HG02943 (cell line): ENCODE measurements at regions not wholly inside any gene's neighbourhood (a gene's known extent, or its start where the extent isn't known, plus 50 kb on each side); places are given as distances from the start of the nearest gene placed in this dataset.
A peak's percentile ranks its signal among the peaks of the same experiment; 100 is the strongest.

Experiments
- ATAC-seq: cut with Tn5 transposase; IDR thresholded peaks from one replicate; pipeline ENCODE4 v1.9.1; 2021; ENCODE audit warnings: mild to moderate bottlenecking, low read depth, moderate library complexity; ENCODE audit not compliant: unreplicated experiment

DNA sequence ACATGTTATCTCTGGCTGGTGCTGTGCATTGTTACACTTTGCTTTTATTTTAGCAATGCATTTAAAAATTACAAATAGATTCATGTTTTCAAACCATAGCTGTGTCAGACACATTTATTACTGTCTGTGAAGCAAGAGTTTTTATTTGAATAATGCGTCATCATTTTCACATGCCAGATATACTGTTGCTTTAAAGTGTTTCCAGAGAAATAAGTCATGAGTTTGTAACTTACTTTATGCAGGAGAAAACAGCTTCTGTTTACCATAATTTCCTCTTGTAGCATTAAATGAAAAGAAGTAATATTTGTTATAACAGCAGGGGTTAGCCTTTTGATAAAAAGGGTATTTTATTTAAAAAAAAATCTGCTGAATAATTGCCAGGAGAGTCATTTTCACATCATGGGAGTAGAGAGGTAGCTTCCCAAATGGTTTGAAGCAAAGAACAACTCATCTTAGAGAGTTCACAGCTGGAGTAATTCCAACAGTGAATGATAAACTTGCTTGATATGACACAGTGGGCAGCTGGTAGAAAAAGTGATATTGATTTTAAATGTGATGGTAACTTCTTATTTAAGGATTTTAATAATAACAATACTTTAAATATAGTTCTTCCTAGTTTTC is 1274.5 kb upstream of the CRIM1 start:
- ATAC-seq: no peak

DNA sequence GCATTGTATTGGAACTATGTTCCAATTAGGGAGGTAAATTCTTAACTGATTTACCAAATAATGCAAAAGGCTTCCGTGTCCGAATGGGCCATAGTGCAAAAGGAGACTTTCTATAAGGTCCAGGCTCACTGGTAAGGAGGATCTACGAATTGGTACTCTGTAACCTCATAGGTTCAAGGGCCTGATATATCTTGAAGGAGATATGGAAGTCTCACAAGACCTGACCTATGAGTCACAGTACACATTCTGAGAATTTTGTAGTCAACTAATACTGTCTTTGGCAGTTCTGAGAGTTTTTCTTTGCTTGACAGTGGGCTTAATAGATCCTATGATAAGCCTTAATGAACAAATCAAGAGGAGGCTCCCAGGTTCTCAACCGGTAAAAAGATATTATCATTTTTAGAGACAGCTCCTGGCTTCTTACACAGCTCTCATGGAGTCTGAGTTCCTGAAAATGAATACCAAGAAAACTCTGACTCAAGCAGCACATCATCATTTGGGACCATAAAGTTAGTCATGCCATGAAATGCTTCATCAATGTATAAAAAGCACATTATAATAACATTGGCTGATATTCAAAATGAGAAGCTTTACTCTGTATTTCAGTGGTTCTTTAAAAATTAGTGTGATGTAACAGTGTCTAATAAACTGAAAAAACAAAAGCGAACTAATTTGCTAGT is 1275.2 kb upstream of the CRIM1 start:
- ATAC-seq: no peak

DNA sequence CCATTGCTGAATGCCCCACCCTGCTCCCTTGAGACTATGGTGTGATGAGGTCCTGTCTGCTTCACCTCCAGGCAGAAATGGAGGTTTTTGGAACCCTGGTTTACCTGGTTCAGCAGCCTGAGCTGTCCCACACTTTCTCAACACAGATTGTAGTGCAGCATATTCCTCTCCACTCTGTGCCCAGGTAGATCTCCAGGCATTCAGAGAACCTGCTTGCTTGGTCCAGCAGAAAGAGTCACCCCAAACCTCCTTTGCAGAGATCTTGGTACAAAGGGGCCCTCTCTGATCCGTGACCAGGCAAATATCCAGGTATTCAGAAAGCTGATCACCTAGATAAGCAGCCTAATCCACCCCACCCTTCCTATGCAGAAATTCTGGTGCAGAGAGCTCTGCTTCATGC is 1288.2 kb upstream of the CRIM1 start:
- ATAC-seq: no peak

DNA sequence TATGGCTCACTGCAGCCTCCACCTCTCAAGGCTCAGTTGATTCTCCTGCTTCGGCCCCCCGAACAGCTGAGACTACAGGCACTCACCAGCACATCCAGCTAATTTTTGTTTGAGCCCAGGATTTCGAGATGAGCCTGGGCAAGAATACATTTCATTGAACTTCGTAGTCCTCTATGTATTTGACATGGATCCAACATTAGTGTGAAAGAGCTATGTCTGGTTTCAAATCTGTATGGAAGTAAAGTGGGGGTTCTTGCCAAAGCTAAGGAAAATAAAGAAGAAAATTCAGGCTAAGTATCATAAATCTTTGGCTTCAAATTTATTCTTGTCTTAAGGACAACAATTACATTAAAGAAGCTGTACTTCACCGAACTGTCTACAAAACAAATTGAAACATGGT is 1291.7 kb upstream of the CRIM1 start:
- ATAC-seq: no peak

DNA sequence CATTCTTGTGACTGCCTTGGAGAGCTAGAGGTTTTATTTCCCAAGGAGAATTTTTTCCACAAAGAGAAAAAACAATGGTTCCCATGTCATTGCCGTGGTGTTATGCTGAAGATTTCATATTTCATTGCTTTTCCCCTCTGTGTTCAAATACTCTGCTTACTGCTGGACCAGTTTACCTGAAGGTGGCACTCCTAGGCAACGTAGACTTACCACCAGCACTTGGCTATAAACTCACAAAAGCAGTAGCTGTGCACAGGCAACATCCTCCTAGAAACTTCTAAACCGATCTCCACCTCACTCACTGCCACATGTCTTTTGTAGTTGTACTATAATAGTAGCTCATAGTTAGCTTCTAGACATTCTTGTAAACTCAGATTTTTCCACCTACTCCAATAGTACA is 1319.7 kb upstream of the CRIM1 start:
- no peak for ATAC-seq

DNA sequence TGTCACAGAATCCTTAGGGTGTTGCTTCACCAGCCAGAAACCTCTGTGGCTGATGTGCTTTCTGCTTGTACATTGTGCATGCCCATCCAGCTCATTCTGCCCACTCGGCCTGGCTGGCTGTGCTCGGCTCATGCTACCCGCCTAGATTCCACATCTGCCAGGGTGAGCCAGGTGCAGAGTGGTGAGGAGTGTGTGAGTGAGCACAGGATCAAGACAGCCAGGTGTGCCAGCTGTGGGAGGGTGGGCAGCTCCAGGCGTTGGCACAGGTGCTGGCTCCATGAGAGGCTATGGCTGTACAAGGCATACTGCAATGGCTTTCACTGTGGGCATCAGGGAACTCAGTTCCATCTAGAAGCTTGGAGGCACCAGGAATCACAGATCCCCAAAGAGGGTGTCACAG is 1321.8 kb upstream of the CRIM1 start:
- ATAC-seq: no peak

DNA sequence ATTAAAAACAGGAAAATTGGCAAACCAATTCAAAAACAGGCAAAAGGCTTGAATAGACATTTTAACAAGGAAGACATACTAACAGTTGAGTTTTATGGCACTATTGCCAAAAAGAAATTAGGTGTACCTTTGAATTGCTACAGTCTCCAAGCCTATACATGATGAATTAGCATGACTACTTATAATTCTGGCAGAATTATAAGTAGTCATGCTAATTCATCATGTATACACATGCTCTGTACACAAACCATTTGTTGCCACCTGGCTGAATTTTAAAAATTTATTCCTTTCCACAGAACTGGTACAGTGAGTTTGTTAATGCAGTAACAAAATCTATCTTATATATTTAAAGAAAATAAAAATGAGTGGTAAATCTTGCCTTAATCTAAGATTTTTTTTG is 1332.0 kb upstream of the CRIM1 start:
- no peak for ATAC-seq

DNA sequence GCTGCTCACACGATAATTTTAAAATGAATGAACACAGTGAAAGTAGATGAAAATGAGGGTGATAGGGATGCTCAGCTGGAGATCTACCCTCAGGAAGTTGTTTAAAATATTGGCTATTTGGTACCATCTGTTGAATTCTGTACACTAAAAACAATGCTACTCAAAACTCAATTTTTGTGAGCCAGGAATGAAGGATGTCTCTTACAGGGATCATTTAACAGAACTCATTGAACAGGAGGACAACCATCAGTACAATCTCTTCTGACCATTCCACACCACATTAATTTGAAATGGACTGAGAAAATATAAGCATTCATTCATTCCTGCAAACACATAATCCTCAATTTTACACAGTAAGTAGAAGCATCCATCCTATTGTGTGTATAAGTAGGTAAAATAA is 1355.1 kb upstream of the CRIM1 start:
- no peak for ATAC-seq

DNA sequence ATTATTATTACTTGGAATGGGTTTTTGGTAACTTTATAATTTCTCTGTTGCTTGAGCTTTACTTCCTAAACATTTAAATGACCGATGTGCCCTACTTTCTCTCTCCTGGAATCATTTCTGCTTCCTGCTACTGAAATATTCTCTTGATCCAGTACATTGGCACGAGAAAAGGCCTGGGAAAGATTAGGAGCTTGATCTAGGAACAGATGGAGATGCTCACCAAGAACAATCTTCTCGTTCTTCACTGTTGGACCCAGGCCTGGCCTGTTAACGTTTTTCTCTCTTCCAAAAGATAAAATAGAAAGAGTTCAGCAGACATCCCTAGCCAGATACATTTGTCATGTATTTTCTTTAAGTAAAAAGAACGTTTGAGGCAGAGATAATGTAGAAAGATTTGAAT is 1356.8 kb upstream of the CRIM1 start:
- no peak for ATAC-seq

DNA sequence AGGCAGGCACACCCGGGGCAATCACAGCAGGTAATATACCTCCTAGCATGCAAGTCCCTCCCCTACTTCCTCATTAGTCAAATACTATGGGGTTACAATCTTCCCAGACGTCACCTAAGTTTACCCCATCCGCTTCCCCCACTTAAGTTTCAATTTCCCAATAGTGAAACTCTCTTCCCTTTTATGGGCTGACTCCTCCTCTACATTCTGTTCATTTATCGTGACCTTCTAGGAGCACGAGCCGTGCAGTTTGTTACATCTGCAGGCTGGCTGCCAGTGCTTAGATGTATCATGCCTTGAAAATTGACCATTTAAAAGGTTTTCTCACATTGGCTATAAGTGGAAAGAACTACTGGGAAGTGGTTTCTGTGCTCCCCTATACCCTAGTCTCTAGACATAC is 1357.8 kb upstream of the CRIM1 start:
- ATAC-seq: no peak

DNA sequence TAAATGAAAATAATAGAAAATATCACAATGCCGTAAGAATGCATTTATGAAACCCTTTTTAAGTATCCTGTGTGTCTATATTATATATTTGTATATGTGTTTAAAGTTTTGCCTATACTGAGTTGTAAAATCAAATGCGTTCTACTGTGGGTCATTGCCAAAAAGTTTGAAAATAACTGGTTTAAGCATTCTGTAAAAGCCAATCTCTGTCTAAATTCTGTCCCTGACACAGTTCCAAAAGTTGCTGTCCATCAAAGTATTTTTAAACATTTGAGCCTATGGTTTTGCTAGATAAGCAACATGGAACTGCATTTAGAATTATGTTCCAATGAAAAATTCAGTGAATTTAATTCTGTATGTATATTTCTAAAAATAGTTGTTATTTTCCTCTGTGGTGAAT is 1360.4 kb upstream of the CRIM1 start:
- no peak for ATAC-seq

DNA sequence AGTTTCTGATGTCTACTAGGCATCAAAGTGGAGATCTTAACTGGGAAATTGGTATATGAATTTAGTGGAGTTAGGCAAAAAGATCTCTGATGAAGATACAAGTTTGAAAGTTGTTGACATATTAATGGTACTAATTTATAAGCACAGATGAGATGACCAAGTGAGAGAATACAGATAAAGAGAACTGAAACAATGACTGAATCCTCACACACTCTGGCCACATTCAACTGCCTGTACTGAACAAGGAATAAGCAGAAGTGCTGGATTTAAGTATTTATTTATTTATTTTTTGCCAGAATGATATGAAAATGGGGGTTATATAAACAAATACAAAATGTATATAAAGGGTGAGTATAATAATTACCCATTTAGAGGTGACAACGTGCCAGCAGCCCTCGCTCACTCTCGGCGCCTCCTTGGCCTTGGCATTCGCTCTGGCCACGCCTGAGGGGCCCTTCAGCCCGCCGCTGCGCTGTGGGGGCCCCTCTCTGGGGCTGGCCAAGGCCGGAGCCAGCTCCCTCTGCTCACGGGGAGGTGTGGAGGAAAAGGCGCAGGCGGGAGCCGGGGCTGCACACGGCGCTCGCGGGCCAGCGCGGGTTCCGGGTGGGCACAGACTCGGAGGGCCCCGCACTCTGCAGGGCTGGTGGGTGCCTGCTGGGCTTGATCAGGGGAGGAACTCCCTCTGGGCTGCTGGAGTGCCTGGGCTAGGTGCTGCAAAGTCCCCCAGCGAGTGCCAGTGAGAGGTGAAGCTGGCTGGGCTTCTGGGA is 1363.9 kb upstream of the CRIM1 start:
- ATAC-seq: no peak

DNA sequence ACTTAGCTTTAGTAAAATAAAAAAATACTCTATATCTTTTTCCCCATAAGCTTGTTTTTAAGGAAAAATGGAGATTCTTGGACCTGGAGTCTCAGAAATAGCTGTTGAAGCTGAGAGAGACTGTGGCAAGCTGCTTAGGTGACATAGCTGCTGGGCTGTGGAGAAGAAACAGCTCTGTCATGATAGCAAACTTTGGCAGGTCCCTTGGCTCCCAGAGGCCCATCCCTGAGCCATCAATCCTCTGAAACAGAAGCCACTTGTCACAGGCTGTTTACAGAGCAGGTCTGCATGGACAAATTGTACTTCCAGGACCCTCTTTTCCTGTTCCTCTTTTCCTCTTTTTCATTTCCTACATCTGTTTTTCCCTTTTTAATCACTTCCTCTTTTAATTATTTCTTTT is 1370.1 kb upstream of the CRIM1 start:
- ATAC-seq: no peak

DNA sequence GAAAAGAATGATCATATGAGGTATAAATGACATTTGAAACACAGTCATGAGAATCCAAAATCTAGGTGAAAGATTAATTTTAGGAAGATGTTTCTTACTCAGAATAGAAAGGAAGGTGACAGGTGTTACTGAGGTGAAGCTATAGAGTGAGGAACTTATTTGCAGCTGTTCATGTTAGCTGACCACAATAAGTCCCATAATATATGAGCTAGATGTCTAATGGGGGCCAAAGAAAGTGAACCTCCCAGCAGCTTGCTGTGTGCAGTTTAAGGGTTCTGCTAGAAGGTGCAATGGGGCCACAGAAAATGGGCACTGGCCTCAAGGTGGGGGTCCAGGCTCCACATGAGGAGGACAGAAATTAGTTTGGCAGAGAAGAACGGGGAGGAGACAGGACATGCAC is 1374.9 kb upstream of the CRIM1 start:
- ATAC-seq: no peak

DNA sequence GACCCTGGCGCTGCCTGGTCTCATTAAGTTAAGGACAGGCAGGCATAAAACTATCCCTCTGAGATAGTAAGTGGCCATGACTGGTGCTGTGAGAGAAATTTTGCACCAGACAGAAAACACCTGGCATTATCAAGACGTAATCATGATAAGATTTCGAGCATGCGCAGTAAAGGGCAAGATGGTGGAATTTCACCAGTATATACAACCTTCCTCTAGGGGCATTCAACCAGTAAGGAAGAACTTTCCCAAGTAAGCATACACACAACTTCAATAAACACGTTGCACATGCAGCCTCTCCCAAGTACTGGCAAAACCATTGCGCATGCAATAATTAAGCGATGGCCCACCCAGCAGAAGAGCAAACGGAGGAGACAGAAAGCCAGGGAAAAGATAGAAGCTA is 1376.4 kb upstream of the CRIM1 start:
- ATAC-seq: no peak

DNA sequence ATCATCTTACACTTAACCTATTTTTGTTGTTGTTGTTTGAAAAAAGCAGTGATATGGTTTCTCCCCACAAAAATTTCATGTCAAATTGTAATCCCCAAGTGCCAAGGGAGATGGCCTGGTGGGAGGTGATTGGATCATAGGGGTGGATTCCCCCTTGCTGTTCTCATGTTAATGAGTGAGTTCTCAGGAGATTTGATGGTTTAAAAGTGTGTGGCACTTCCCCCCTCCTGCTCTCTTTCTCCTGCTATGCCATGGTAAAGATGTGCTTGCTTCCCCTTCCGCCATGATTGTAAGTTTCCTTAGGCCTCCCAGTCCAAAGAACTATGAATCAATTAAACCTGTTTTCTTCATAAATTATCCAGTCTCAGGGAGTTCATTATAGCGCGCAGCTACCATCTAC is 1362.7 kb upstream of the FAM98A start:
- ATAC-seq: no peak

DNA sequence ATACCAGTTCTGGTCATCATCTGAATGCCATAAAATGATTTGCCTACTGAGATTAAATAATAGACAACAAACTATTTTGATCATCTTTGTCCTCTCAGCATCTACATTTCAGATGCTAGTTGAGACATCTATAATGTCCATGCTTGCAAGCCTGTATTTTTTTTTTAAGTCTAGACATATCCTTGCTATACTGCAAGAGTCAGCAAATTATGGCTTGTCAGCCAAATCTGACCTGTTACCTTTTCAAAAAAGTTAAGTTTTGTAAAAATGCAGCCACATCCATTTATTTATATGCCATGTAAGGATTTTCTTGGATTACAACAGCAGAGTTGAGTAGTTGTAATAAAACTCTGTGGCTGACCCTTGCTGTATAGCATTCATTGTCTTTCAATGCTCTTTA is 1355.7 kb upstream of the FAM98A start:
- ATAC-seq: no peak

DNA sequence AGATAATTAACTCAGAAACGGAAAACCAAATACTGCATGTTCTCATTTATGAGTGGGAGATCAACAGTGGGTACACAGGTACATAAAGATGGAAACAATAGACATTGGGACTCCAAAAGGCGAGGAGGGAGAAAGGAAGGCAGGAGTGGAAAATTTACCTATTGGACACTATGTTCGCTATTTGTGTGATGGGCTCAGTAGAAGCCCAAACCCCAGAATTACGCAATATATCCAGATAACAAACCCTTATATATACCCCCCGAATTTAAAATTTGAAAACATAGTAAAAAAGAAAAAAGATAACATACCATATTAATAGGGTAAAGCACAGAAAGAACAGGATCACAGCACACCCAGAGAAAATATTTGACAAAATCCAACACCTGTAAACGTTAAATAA is 1351.7 kb upstream of the FAM98A start:
- no peak for ATAC-seq

DNA sequence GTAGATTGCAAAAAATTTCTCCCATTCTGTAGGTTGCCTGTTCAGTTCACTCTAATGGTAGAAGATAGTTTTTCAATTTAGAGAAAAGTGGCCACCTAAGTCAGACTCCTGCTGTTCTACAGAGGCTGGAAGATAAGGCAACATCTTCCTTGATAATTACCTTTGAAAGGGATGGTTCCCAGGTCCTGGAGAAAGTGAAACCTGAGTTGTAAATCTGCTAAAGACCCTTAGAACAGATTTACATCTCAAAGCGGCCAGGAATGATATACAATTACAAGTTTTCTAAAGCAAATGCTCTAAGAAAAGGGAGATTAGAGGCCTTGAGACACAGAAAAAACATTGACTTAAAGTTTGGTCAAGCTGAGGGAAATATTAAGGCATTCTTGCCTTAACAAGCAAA is 1350.2 kb upstream of the FAM98A start:
- ATAC-seq: no peak

DNA sequence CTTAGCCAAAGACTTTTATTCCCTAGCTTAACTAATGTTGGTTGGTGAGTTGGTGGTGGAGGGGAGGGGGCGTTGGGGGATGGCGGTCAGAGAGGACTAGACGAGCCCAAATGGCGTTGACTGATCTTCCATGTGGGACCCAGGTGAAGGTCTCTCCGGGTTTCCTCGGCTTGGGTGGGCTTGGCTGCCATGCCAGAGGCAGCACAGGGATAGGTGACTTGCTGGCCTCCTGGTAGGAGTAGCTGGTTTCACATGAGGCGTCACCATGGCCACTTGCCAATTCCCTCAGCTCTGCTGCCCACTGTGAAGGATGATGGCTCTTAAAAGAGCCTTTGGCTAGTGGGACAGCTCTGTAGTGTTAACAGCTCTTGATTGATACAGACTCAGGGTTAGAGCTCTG is 1337.0 kb upstream of the FAM98A start:
- ATAC-seq: no peak

DNA sequence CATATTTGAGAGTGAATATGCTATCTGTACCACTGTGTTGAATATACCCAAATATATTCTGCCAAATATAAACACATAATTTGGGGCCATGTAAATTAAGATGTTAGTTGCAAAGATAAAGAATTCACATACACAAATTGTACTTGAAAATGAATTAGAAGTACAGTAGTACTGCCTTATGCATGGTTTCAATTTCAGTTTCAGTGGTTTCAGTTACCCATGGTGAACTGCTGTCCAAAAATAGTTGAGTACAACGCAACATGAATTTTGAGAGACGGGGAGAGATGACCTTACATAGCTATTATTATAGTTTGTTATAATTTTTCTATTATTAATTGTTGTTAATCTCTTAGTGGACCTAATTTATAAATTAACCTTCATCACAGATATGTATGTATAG is 1313.0 kb upstream of the FAM98A start:
- ATAC-seq: peak; percentile 89
